Cortex of kidney (tissue), 1 donor: ENCODE measurements at regions not wholly inside any gene's neighbourhood (a gene's known extent, or its start where the extent isn't known, plus 50 kb on each side); places are given as distances from the start of the nearest gene placed in this dataset.
"Not testable (repeated sequence)": the region's sequence is repeated elsewhere in the genome, so short reads cannot be mapped to it uniquely, and the experiment has no call there.

Experiments
- DNase-seq: peaks from one replicate; lab custom pipeline; 2025; lab: John Stamatoyannopoulos, UW

DNA sequence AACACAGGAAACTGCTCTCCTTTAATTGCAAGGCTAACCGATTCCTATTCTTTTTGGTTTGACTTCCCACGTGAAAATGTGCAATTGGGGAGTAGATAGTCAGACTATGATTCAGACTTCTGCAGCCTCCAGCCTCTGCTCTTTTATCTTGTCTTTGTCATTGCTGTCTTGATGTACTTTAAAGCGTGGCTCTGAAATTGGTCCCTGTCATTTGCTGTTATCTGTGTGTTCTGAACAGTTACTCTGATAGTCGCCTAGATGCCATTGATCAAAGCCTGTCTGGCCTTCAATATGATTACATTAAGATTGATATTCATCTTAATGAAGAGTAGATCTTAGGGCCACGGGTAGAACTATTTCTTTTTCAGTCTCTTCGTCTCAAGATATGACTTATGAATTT is 799.2 kb downstream of the REEP3 start:
- DNase-seq, result no peak

DNA sequence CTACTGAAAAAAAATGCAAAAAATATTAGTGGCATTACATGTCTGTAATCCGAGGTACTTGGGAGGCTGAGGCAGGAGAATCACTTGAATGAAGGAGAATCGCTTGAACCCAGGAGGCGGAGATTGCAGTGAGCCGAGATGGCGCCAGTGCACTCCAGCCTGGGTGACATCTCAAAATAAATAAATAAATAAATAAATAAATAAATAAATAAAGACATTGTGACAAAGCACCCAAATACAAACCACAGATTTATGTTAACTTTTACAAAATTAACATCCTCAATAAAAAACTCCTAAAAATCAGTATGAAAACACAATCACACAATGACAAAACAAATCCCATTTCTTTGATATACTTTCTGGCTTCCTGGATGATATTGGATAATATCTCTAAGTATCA is 808.3 kb downstream of the REEP3 start:
- no peak for DNase-seq

- DNase-seq, result no peak
These were observed 811.4 kb downstream of the REEP3 start for GRCh38 chr10:64332551-64332950.

DNA sequence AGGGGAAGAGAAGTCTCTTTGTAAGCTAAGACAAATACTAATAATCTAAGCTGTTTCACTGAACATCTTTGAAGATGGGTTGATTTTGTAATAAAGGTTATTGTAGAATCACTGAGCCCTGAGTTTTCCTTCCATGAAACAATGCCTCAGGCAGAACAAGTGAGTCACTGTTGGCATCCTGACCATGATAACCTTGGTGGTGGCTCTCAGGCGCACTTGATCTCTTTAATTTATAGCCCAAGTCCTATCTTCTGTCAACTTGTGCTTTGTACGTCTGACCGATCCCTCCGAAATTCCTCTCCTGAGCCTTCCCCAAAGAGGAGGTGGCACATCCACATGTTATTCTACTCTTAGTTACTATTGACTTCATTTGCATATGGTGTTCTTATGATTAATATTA is 812.9 kb downstream of the REEP3 start:
- DNase-seq, result no peak

DNA sequence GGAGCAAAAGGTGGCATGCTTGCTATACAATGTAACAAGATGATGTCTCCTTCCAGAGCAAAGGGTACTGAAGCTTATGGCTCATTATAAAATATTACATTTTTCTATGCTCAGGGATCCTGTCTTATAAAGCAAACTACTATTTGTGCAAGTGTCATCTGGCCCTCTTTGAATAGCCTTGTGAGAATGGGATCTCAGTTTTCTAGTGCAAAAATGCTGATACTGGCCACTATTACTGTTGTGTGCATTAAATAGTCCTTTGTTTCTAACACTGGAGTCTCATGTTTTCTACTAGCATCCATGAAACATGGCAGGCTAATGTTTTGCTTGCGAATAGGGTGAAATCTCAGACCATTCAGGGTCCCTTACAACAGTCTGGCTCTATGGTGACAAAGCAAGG is 823.0 kb downstream of the REEP3 start:
- DNase-seq, result no peak

DNA sequence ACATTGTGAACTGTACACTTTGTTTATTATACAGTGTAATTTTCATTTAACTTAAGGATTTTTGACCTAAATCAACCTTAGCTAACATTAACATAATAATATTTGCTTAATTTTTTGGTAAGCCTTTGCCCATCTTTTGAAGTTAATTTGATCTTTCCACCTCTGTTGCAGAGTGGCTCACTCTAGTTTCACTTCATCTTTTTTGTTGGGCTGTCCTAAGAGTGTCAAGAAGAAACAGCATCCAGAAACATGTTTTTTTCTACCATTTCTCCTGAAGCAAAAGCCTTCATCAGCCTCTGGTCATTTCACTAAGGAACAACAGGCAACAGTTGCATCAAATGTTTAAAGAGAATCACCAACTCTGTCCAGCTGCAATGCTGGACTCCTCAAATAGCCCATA is 824.7 kb downstream of the REEP3 start:
- DNase-seq, result no peak

- no peak for DNase-seq
These were observed 825.2 kb downstream of the REEP3 start for GRCh38 chr10:64346389-64346788.

- no peak for DNase-seq
These were observed 829.5 kb downstream of the REEP3 start for GRCh38 chr10:64350665-64351064.

- DNase-seq, result no peak
These were observed 837.7 kb downstream of the REEP3 start for GRCh38 chr10:64358907-64359306.

DNA sequence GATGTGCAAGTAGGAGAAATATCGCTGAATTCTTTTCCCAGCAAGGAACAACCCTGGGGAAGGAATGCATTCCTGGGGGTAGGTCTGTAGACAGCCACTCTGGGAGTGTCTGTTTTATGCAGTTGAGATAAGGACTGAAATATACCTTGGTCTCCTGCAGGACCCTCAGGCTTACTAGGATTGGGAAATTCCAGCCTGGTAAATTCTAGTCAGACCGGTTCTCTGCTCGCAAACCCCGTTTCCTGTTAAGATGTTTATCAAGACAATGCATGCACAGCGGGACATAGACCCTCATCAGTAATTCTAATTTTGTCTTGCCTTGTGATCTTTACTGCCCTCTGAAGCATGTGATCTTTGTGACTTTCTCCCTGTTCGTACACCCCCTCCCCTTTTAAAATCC is 839.0 kb downstream of the REEP3 start:
- not testable (repeated sequence) for DNase-seq

GRCh38 chr10:64363687-64364086 is 842.5 kb downstream of the REEP3 start:
- DNase-seq, result no peak

- no peak for DNase-seq
These were observed 844.5 kb downstream of the REEP3 start for GRCh38 chr10:64365663-64366062.

DNA sequence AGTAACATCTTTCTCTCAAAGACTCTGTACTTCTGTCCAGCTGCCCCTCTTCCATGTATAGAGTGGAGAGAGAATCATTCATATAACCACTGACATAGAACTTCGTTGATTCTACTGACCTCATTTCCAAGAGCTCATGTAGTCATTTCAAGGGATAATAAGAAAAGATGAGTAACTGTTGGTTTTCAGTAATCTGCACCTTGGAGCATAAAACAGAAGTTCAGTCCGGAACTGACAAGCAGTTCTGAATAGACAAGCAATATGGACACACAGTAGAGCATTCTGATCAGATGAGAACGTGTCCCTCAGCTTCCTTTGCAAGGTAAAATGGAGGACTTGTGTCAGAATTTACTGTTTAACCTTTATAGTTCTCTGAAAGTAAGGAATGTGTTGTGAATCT is 847.1 kb downstream of the REEP3 start:
- DNase-seq, result no peak

DNA sequence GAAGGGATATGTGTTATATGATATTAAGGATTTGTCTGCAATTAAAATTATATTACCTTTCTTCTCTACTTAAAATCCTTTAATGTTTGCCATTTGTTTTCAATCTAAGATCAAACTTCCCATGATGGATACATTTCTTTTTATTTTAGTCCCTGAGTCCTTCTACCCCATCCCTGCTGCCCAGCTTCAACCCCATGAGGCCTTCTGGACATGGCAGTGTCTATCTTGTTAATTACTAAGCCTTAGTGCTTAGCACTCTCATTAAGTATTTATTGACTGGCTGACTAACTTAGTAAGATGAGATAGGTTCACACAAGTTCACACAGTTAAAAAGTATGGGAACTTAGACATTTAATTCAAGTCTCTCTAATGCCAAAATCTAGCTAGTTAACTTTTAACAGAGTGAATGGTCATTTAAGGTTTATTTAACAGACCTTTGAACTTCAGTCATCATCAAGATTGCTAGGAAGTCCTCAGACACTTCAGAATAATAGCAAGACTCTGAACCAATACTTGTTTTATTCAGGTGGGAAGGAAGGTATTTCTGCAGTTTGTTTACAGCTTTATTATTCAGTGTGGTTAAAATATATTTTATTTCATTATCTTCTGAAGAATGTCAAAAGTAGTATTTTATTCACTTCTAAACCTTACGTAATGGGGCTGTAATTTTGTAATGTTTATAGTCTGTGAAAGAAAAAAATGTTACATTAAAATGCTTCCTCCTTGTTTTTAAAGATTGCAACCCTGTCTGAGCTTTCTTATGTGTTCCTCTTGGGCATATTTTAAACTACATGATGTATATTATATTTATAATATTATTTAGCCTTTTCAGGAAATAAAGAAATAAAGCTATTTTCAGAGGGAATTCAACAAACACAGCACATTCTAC is 848.9 kb downstream of the REEP3 start:
- DNase-seq, result no peak

- no peak for DNase-seq
These were observed 853.1 kb downstream of the REEP3 start for GRCh38 chr10:64374346-64374745.

DNA sequence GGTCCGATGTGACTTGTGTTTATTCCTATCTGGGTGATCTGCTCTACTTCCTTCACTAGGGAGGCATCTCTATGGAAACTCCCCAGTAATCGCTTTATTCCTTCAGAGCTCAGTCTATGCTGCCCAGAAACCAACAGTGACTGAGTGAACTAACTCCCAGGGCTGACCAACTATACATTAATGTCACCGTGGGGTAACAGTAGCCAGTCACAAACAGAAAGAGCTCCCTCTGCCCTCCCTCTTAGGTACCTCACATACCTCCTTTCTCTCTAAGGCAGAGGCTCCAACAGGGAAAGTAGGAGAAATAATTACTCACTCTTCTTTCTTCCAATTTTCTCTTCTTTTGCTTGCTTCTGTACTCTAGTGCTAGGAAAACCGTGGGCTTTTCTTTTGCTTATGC is 855.0 kb downstream of the REEP3 start:
- DNase-seq, result no peak

DNA sequence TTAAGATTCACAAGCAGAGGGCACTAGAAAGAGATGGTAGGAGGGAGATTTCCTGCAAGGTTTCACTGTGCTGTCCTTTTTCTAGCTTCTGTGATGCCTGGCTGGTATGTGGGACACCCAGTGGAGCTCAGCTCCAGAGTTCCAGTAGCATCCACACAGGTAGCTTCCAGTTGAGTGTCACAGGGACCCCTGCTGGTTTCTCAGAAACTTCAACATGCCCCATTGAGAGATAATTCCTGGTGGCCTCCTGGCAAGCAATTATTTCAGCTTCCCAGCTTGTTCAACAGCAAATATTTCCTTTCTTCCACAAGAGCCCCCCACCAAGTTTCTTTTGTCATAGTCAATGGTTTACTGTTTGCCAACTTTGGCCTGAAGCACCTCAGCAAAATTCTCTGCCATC is 858.7 kb downstream of the REEP3 start:
- DNase-seq, result no peak

DNA sequence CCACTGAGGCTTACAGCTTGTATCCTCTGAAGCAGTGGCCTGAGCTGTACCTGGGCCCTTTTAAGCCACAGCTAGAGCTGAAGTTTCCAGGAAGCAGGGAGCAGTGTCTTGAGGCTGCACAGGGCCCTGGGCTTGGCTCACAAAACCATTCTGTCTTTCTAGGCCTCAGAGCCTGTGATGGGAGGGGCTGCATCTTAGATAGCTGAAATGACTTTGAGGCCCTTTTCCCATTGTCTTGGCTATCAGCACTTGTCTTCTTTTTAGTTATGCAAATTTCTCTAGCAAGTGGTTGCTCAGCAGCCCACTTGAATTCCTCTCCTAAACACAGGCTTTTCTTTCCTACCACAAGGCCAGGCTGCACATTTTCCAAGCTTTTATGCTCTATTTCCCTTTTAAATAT is 864.2 kb downstream of the REEP3 start:
- no peak for DNase-seq

DNA sequence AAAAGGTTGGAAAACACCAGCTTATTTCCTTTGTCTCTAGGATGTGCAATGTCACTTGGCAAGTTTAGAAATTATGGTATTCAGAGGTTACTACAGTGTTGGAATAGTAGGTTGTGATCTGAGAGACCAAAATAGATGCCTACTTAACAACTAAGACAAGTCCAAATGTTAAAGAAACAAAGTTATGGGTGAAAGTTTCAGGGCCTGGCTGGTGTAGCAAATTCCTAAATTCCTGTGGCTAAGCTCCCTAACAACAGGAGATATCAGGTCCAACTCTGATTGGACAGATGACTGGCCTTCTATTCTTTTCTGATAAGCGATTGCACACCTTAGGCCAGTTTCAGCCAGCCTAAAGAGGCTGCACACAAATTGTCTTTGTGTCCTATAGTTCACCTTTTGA is 873.5 kb downstream of the REEP3 start:
- no peak for DNase-seq

DNA sequence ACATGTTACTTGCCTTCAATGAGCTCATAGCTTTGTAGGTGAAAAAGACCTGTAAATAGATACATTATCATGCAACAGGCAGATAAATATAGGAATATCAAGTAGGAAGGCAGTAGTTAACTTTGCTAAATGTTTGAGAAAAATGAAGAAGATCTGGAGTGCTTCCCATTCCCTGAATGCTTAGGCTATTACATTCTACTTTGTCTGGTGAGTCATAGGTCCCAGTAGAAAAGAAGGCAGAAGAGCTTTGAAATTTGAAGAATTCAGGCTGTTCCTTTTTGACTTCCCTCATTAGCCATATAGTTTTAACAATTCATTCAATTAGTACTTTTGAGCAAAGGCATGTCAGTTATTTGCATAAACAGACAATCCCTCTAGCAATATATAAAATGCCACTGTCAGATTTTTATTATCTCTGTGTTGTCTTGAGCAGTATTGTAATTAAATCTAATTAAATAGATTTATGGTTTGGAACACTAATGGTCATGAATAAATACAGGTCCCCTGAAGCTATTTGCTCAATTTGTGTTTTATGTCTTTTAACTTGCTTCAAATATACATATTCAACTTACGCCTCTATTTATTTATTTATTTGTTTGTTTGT is 875.0 kb downstream of the REEP3 start:
- no peak for DNase-seq

DNA sequence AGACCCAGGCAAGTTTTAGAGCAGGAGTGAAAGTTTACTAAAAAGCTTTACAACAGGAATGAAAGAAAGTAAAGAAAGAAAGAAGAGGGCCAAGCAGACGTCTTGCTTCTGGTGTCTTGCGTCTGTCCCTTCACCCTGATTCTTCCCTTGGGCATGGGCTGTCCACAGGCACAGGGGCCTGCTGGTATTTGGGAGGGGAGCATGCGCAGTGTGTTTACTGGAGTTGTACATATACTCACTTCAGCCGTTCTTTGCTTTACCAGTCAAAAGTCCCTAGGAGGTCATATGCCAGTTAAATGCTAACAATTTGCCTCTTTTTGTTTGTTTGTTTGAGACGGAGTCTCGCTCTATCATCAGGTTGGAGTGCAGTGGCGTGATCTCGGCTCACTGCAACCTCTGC is 875.9 kb downstream of the REEP3 start:
- DNase-seq, result no peak

GRCh38 chr10:64408391-64409183 is 887.4 kb downstream of the REEP3 start:
- no peak for DNase-seq

DNA sequence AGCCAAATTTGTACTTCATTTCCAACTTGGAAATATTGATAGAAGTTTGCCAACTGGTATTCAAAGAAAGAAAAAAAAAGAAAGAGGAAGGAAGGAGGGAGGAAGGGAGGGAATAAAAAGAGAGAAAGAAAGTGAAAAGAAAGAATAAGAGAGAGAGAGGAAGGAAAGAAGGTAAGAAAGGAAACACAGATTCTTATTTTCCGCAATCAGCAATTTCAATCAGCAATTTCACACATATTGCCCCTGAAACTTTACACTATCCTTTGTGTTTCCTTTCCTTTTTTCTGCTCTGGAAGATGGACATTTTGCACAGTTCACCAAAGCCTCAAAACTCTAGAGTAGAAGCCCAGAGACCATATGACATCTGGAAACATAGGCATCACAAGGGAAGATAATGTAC is 888.1 kb downstream of the REEP3 start:
- DNase-seq, result no peak
